ENCODE measurements at regions not wholly inside any gene's neighbourhood (a gene's known extent, or its start where the extent isn't known, plus 50 kb on each side); places are given as distances from the start of the nearest gene placed in this dataset.

DNA sequence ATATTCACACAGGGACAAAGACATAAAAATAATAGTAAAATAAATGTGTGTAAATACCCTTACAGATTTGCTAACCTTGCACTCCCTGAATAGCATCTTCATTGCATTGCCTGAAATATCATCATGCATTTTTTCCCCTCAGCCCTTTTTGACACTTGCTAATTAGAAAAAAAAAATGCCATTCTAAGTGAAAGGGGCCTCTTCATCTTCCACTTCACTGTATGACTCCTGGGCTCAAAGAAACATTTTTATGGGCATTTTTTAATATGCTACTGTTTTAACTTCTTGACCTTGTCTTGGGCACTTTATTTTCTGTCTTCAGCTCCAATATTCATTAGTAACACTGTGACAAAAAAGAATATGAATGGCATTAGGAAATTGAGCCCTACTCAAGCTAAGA lies 1424.4 kb downstream of the CDH8 start:
- TF ChIP-seq, protein P1, sequence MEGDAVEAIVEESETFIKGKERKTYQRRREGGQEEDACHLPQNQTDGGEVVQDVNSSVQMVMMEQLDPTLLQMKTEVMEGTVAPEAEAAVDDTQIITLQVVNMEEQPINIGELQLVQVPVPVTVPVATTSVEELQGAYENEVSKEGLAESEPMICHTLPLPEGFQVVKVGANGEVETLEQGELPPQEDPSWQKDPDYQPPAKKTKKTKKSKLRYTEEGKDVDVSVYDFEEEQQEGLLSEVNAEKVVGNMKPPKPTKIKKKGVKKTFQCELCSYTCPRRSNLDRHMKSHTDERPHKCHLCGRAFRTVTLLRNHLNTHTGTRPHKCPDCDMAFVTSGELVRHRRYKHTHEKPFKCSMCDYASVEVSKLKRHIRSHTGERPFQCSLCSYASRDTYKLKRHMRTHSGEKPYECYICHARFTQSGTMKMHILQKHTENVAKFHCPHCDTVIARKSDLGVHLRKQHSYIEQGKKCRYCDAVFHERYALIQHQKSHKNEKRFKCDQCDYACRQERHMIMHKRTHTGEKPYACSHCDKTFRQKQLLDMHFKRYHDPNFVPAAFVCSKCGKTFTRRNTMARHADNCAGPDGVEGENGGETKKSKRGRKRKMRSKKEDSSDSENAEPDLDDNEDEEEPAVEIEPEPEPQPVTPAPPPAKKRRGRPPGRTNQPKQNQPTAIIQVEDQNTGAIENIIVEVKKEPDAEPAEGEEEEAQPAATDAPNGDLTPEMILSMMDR (IDR thresholded peaks at IDR 0.05) = no peak
- TF ChIP-seq POLR2A (IDR thresholded peaks at IDR 0.05) = no peak

All from stomach (tissue), 4 donors.